H1 (cell line): ENCODE measurements at regions not wholly inside any gene's neighbourhood (a gene's known extent, or its start where the extent isn't known, plus 50 kb on each side); places are given as distances from the start of the nearest gene placed in this dataset.

ENCODE experiments used
- CTCF ChIA-PET: fragments of 300-600 bp; sonication (Branson Sonifier 250); formaldehyde crosslinking; loops from one replicate; lab custom pipeline; 2021; ENCODE audit not compliant: partially characterized antibody; lab: Charles Lee
- POLR2A ChIA-PET: fragments of 300-600 bp; sonication (Branson Sonifier 250); formaldehyde crosslinking; loops from one replicate; lab custom pipeline; 2021; ENCODE audit warnings: inconsistent platforms; ENCODE audit not compliant: partially characterized antibody; lab: Charles Lee
- DNase-seq, 2 experiments: peaks; one replicate each; pipeline versions ENCODE4 v3.0.0 to v3.0.0-alpha.2; 2010 to 2022; ENCODE audit warnings: low spot score in 2 of 2, low read depth in 1 of 2, mixed read lengths in 1 of 2
- FAIRE-seq: peaks from 2 replicates; lab custom pipeline; 2011; peaks lifted over from hg19 to GRCh38; lab: Jason Lieb, UNC
- H2AFZ ChIP-seq: 2 replicates; pipeline ENCODE4 v1.8.1; 2012; ENCODE audit warnings: low read length, inconsistent platforms
- H2AK5ac ChIP-seq: 2 replicates; pipeline ENCODE4 v1.6.1; 2013; ENCODE audit warnings: low read depth, low read length
- H2BK120ac ChIP-seq: replicated peaks from 2 replicates; pipeline ENCODE3; 2013; ENCODE audit warnings: low read depth, low read length, inconsistent platforms
- H2BK12ac ChIP-seq: 2 replicates; pipeline ENCODE4 v1.6.1; 2013; ENCODE audit warnings: low read depth, low read length
- H2BK15ac ChIP-seq: 2 replicates; pipeline ENCODE4 v1.6.1; 2013; ENCODE audit warnings: low read length
- H2BK20ac ChIP-seq: 2 replicates; pipeline ENCODE4 v1.6.1; 2013; ENCODE audit warnings: low read length
- H2BK5ac ChIP-seq: 2 replicates; pipeline ENCODE4 v1.6.1; 2013; ENCODE audit warnings: low read depth, low read length
- H3K14ac ChIP-seq: 2 replicates; pipeline ENCODE4 v1.6.1; 2013; ENCODE audit warnings: inconsistent platforms; ENCODE audit not compliant: insufficient read length
- H3K18ac ChIP-seq: 2 replicates; pipeline ENCODE4 v1.6.1; 2013; ENCODE audit warnings: low read length; ENCODE audit errors: extremely low read depth
- H3K23ac ChIP-seq: 2 replicates; pipeline ENCODE4 v1.6.1; 2013; ENCODE audit warnings: inconsistent platforms; ENCODE audit not compliant: insufficient read length
- H3K23me2 ChIP-seq: 2 replicates; pipeline ENCODE4 v1.6.1; 2013; ENCODE audit warnings: low read depth, low read length
- H3K27ac ChIP-seq: 2 replicates; pipeline ENCODE4 v1.6.1; 2011; ENCODE audit warnings: low read depth, low read length, inconsistent platforms
- H3K27me3 ChIP-seq, 4 experiments: replicated peaks in 1 of 4; 1 replicate in 1 of 4; 2 replicates in 3 of 4; pipeline versions ENCODE4 v1.6.1 to v1.8.1; 2011 to 2013; ENCODE audit warnings: low read length in 3 of 4, mild to moderate bottlenecking in 3 of 4, inconsistent platforms in 2 of 4, mixed read lengths in 2 of 4, moderate library complexity in 1 of 4; ENCODE audit not compliant: control insufficient read depth in 3 of 4, insufficient read depth in 3 of 4; ENCODE audit errors: extremely low read depth in 1 of 4
- H3K36me3 ChIP-seq, 4 experiments: 2 replicates each; pipeline versions ENCODE4 v1.6.1 to v1.8.1; 2011 to 2013; ENCODE audit warnings: mild to moderate bottlenecking in 4 of 4, low read length in 3 of 4, moderate library complexity in 2 of 4, control low read depth in 1 of 4, inconsistent platforms in 1 of 4; ENCODE audit not compliant: insufficient read depth in 4 of 4, control insufficient read depth in 2 of 4
- H3K4ac ChIP-seq: replicated peaks from 2 replicates; pipeline ENCODE3; 2013; ENCODE audit warnings: low read length, low read depth, mixed read lengths, inconsistent platforms; ENCODE audit not compliant: insufficient read length
- H3K4me1 ChIP-seq, 4 experiments: replicated peaks in 1 of 4; 1 replicate in 1 of 4; 2 replicates in 3 of 4; pipeline versions ENCODE4 v1.6.1 to v1.8.1; 2011 to 2013; ENCODE audit warnings: low read length in 3 of 4, inconsistent platforms in 2 of 4, mixed read lengths in 1 of 4; ENCODE audit not compliant: insufficient read depth in 4 of 4, control insufficient read depth in 3 of 4
- H3K4me2 ChIP-seq, 2 experiments: 2 replicates each; pipeline versions ENCODE4 v1.6.1 to v1.8.1; 2011 to 2013; ENCODE audit warnings: low read depth in 2 of 2, low read length in 2 of 2, control low read depth in 1 of 2, inconsistent platforms in 1 of 2, mild to moderate bottlenecking in 1 of 2; ENCODE audit not compliant: insufficient read depth in 1 of 2
- H3K4me3 ChIP-seq, 4 experiments: fragments of 200-600, 300-600 bp in 1 of 4; sonication (generic), shearing (Covaris generic), sonication (Bioruptor Twin) in 1 of 4; 2 replicates each; pipeline versions ENCODE4 v1.5.1 to v1.8.1; 2011 to 2016; ENCODE audit warnings: low read length in 4 of 4, low read depth in 3 of 4, control low read depth in 2 of 4, inconsistent platforms in 2 of 4, mild to moderate bottlenecking in 2 of 4, mixed read lengths in 1 of 4, moderate library complexity in 1 of 4; ENCODE audit not compliant: insufficient read depth in 2 of 4; ENCODE audit errors: extremely low read depth in 1 of 4
- H3K56ac ChIP-seq: replicated peaks from 2 replicates; pipeline ENCODE3; 2013; ENCODE audit warnings: low read depth, mild to moderate bottlenecking, mixed read lengths, low read length, inconsistent platforms; ENCODE audit not compliant: insufficient read length
- H3K79me1 ChIP-seq: 2 replicates; pipeline ENCODE4 v1.6.1; 2013; ENCODE audit warnings: low read depth, low read length, control low read depth
- H3K79me2 ChIP-seq, 2 experiments: 2 replicates each; pipeline versions ENCODE4 v1.6.1 to v1.8.1; 2012 to 2013; ENCODE audit warnings: low read length in 2 of 2, mild to moderate bottlenecking in 2 of 2, inconsistent platforms in 1 of 2; ENCODE audit not compliant: insufficient read depth in 2 of 2, control insufficient read depth in 1 of 2
- H3K9ac ChIP-seq, 4 experiments: replicated peaks in 1 of 4; 1 replicate in 1 of 4; 2 replicates in 3 of 4; pipeline versions ENCODE4 v1.6.1 to v1.8.1; 2011 to 2013; ENCODE audit warnings: low read depth in 3 of 4, low read length in 3 of 4, control low read depth in 2 of 4, mild to moderate bottlenecking in 2 of 4, moderate library complexity in 2 of 4, inconsistent platforms in 1 of 4; ENCODE audit errors: extremely low read depth in 1 of 4
- H3K9me3 ChIP-seq, 2 experiments: 2 replicates each; pipeline versions ENCODE4 v1.6.1 to v1.8.1; 2012 to 2013; ENCODE audit warnings: mild to moderate bottlenecking in 2 of 2, moderate library complexity in 2 of 2, control low read depth in 1 of 2, inconsistent platforms in 1 of 2, low read depth in 1 of 2, low read length in 1 of 2, mixed read lengths in 1 of 2; ENCODE audit not compliant: insufficient read depth in 2 of 2
- H4K20me1 ChIP-seq, 2 experiments: replicated peaks in 1 of 2; 2 replicates each; pipeline versions ENCODE3 to v1.8.1; 2011 to 2013; ENCODE audit warnings: inconsistent platforms in 2 of 2, low read length in 2 of 2, mild to moderate bottlenecking in 1 of 2; ENCODE audit not compliant: insufficient read depth in 2 of 2, control insufficient read depth in 1 of 2
- H4K5ac ChIP-seq: 2 replicates; pipeline ENCODE4 v1.6.1; 2013; ENCODE audit warnings: low read length, low read depth, mixed read lengths, inconsistent platforms; ENCODE audit not compliant: insufficient read length
- H4K8ac ChIP-seq: 2 replicates; pipeline ENCODE4 v1.8.0; 2013; ENCODE audit warnings: mild to moderate bottlenecking, moderate library complexity, low read length, inconsistent platforms; ENCODE audit not compliant: insufficient read depth; ENCODE audit errors: extremely low read depth
- H4K91ac ChIP-seq: replicated peaks from 2 replicates; pipeline ENCODE3; 2013; ENCODE audit warnings: low read length, mixed read lengths, inconsistent platforms; ENCODE audit not compliant: insufficient read length
- E2F6 ChIP-seq: IDR thresholded peaks from 2 replicates; pipeline ENCODE4 v1.6.1; 2012; ENCODE audit warnings: inconsistent platforms
- EGR1 ChIP-seq: IDR thresholded peaks from 2 replicates; pipeline ENCODE4 v1.6.1; 2011; ENCODE audit warnings: low read depth, low read length, borderline replicate concordance
- GTF2F1 ChIP-seq: IDR thresholded peaks from 2 replicates; pipeline ENCODE4 v1.6.1; 2012; ENCODE audit warnings: low read depth, low read length, improper control_type of control experiment, borderline replicate concordance
- KDM1A ChIP-seq: fragments of 200-600, 300-600 bp; sonication (generic); IDR thresholded peaks from 2 replicates; pipeline ENCODE4 v1.7.1; 2016; ENCODE audit warnings: mild to moderate bottlenecking, low read length, borderline replicate concordance
- RAD21 ChIP-seq, 2 experiments: IDR thresholded peaks in 1 of 2; conservative IDR thresholded peaks in 1 of 2; 2 replicates each; pipeline ENCODE4 v1.6.1; 2011; ENCODE audit warnings: low read depth in 2 of 2, low read length in 2 of 2, improper control_type of control experiment in 1 of 2, inconsistent platforms in 1 of 2, mild to moderate bottlenecking in 1 of 2, moderate library complexity in 1 of 2
- RFX5 ChIP-seq: IDR thresholded peaks from 2 replicates; pipeline ENCODE4 v1.6.1; 2011; ENCODE audit warnings: low read depth, low read length, improper control_type of control experiment, borderline replicate concordance
- SRF ChIP-seq: IDR thresholded peaks from 2 replicates; pipeline ENCODE4 v1.6.1; 2011; ENCODE audit warnings: mild to moderate bottlenecking, low read depth, low read length, moderate library complexity
- SUZ12 ChIP-seq: fragments of 200-600 bp; sonication (generic); IDR thresholded peaks from 2 replicates; pipeline ENCODE4 v1.6.1; 2012; ENCODE audit warnings: mild to moderate bottlenecking, inconsistent platforms, low read length, moderate library complexity, mixed read lengths
- TAF7 ChIP-seq: optimal IDR thresholded peaks from 2 replicates; pipeline ENCODE3; 2011; ENCODE audit warnings: low read depth, mild to moderate bottlenecking, inconsistent platforms, low read length, moderate library complexity, borderline replicate concordance
- TF ChIP-seq, protein P1 (sequence below): IDR thresholded peaks from 2 replicates; pipeline ENCODE4 v1.6.1; 2011; ENCODE audit warnings: low read length, improper control_type of control experiment

DNA sequence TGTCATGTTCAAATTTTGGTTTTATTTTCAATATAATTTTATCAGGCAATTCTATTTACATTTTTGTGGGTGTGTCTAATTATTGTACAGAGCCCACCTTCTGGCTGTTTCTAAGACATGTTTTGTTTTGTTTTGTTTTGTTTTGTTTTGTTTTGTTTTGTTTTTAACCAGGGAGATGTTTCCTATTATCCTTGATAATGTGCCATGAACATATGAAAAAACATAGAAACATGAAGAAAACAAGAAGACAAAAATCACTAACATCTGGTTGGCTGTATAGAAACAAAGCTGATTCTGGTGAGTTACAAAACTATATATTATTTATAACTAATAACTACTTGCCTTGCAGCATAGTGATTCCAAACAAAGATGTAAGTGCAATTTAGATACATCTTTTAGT, 128.1 kb upstream of the TRPC4 start:
- H4K91ac ChIP-seq = no peak overlapping the region
- no peaks in the 10 kb centered on the region for H3K23me2 ChIP-seq
- no peak for TF ChIP-seq RFX5
- TF ChIP-seq SRF = no peak
- TF ChIP-seq, protein P1, sequence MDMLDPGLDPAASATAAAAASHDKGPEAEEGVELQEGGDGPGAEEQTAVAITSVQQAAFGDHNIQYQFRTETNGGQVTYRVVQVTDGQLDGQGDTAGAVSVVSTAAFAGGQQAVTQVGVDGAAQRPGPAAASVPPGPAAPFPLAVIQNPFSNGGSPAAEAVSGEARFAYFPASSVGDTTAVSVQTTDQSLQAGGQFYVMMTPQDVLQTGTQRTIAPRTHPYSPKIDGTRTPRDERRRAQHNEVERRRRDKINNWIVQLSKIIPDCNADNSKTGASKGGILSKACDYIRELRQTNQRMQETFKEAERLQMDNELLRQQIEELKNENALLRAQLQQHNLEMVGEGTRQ = no peak
- no peak for TF ChIP-seq GTF2F1
- no peak for TF ChIP-seq SUZ12
- TF ChIP-seq KDM1A = no peak
- TF ChIP-seq E2F6 = no peak
- TF ChIP-seq RAD21 (IDR thresholded peaks at IDR 0.05 in 1 of 2, conservative IDR thresholded peaks at IDR 0.05 in 1 of 2; ENCODE audit: low read depth in 2 of 2, low read length in 2 of 2) = no peak
- no peak for TF ChIP-seq TAF7
- no peak for TF ChIP-seq EGR1
- FAIRE-seq (no peak), DNase-seq (no peak)
- H2AFZ ChIP-seq = no peak overlapping the region
- no peak overlapping the region for H2BK20ac ChIP-seq
- H3K23ac ChIP-seq = no peak overlapping the region
- no peak overlapping the region for H2BK5ac ChIP-seq
- H4K5ac ChIP-seq = no peak overlapping the region
- no peak overlapping the region for H2BK120ac ChIP-seq
- H4K8ac ChIP-seq = no peak overlapping the region
- H3K18ac ChIP-seq = no peak overlapping the region
- ChIA-PET CTCF (no interaction called here), POLR2A (no interaction called here)
- H3K4me1 ChIP-seq = no peaks in the 10 kb centered on the region; a peak in 1 of 7 replicates
- H3K4me3 ChIP-seq = no peak overlapping the region
- H3K79me2 ChIP-seq = no peaks in the 10 kb centered on the region
- no peaks in the 10 kb centered on the region for H4K20me1 ChIP-seq
- H3K56ac ChIP-seq = no peak overlapping the region
- no peaks in the 10 kb centered on the region for H3K36me3 ChIP-seq
- no peak overlapping the region for H3K4ac ChIP-seq
- no peak overlapping the region for H3K9ac ChIP-seq
- H3K79me1 ChIP-seq = no peaks in the 10 kb centered on the region
- H2BK12ac ChIP-seq = no peak overlapping the region
- no peak overlapping the region for H2BK15ac ChIP-seq
- H3K4me2 ChIP-seq = no peak overlapping the region
- H3K27me3 ChIP-seq = no peaks in the 10 kb centered on the region
- H3K14ac ChIP-seq = no peak overlapping the region
- H3K27ac ChIP-seq = no peak overlapping the region
- H3K9me3 ChIP-seq = no peaks in the 10 kb centered on the region
- H2AK5ac ChIP-seq = no peak overlapping the region
